ENCODE measurements at regions not wholly inside any gene's neighbourhood (a gene's known extent, or its start where the extent isn't known, plus 50 kb on each side); places are given as distances from the start of the nearest gene placed in this dataset.

DNA sequence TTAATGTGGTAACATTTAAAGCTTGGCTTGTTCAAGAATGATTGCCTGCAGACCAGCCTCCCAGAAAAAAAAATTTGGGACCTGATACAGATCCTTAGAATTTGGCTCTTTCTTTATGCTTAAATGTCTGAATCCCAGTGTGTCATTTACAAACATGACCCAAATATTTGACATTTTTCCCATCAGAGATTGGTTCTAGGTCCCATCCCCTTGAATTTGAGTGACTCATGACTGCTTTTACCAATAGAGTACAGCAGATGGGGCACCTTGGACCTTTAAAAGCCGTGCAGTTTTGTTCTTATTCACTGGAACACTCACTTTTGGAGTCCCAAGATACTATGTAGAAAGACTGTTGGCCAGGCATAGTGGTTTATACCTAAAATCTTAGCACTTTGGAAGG, 231.6 kb downstream of the ZIC1 start:
- TF ChIP-seq POLR2A (IDR thresholded peaks at IDR 0.05; ENCODE audit: low read depth, low read length) (no peak), TAF1 (IDR thresholded peaks at IDR 0.05; ENCODE audit: low read depth, low read length) (no peak), POLR2AphosphoS5 (IDR thresholded peaks at IDR 0.05; ENCODE audit: low read depth, low read length) (no peak), POU2F2 (IDR thresholded peaks at IDR 0.05; ENCODE audit: low read depth, low read length) (no peak)

Measured in GM12891 (cell line).